SK-N-SH treated with all-trans-retinoic acid at 6 μM for 48 hours (cell line): ENCODE measurements at regions not wholly inside any gene's neighbourhood (a gene's known extent, or its start where the extent isn't known, plus 50 kb on each side); places are given as distances from the start of the nearest gene placed in this dataset.

Experiments
- ATAC-seq: fragments of 200-7000 bp; cut with Tn5 transposase; 3 replicates; pipeline ENCODE4 v1.9.1; 2020; ENCODE audit warnings: mild to moderate bottlenecking, moderate library complexity
- ARNTL ChIP-seq: fragments of 450-650 bp; formaldehyde crosslinking; IDR thresholded peaks from 2 replicates; pipeline ENCODE4 v1.5.0; 2020; ENCODE audit warnings: low read depth, mild to moderate bottlenecking, moderate library complexity, borderline replicate concordance
- CREB5 ChIP-seq: fragments of 250-450 bp; sonication (Bioruptor Pico); IDR thresholded peaks from 2 replicates; pipeline ENCODE4 v1.5.1; 2020; ENCODE audit warnings: low read depth, mild to moderate bottlenecking, moderate library complexity
- CSRNP3 ChIP-seq: fragments of 250-450 bp; sonication (Bioruptor Pico); IDR thresholded peaks from 2 replicates; pipeline ENCODE4 v1.5.1; 2021; ENCODE audit warnings: mild to moderate bottlenecking, moderate library complexity
- ESRRG ChIP-seq: fragments of 250-450 bp; sonication (Bioruptor Pico); IDR thresholded peaks from 2 replicates; pipeline ENCODE4 v1.6.1; 2021; ENCODE audit warnings: mild to moderate bottlenecking
- GLIS3 ChIP-seq: fragments of 250-450 bp; sonication (Bioruptor Pico); IDR thresholded peaks from 2 replicates; pipeline ENCODE4 v1.5.0; 2020; ENCODE audit warnings: mild to moderate bottlenecking, moderate library complexity
- ISL1 ChIP-seq: fragments of 250-450 bp; sonication (Bioruptor Pico); IDR thresholded peaks from 2 replicates; pipeline ENCODE4 v2.1.2; 2022; ENCODE audit warnings: mild to moderate bottlenecking, moderate library complexity
- OSR1 ChIP-seq: fragments of 250-450 bp; sonication (Bioruptor Pico); IDR thresholded peaks from 2 replicates; pipeline ENCODE4 v1.8.0; 2022; ENCODE audit warnings: moderate library complexity, mild to moderate bottlenecking, inconsistent platforms
- PATZ1 ChIP-seq: fragments of 250-450 bp; sonication (Bioruptor Pico); IDR thresholded peaks from 2 replicates; pipeline ENCODE4 v1.8.0; 2020; ENCODE audit warnings: mild to moderate bottlenecking, moderate library complexity, borderline replicate concordance
- POU6F1 ChIP-seq: fragments of 250-450 bp; sonication (Bioruptor Pico); IDR thresholded peaks from 2 replicates; pipeline ENCODE4 v1.8.0; 2021; ENCODE audit warnings: low read depth, mild to moderate bottlenecking, moderate library complexity, borderline replicate concordance
- PPARA ChIP-seq: fragments of 250-450 bp; sonication (Bioruptor Pico); IDR thresholded peaks from 2 replicates; pipeline ENCODE4 v1.5.0; 2020; ENCODE audit warnings: mild to moderate bottlenecking, borderline replicate concordance
- RARB ChIP-seq: fragments of 250-450 bp; sonication (Bioruptor Pico); IDR thresholded peaks from 2 replicates; pipeline ENCODE4 v1.8.0; 2021; ENCODE audit warnings: mild to moderate bottlenecking, moderate library complexity
- SNAI2 ChIP-seq: fragments of 250-450 bp; sonication (Bioruptor Pico); IDR thresholded peaks from 2 replicates; pipeline ENCODE4 v1.5.0; 2020; ENCODE audit warnings: mild to moderate bottlenecking, moderate library complexity
- TCF4 ChIP-seq: fragments of 250-450 bp; sonication (Bioruptor Pico); IDR thresholded peaks from 2 replicates; pipeline ENCODE4 v1.8.0; 2021; ENCODE audit warnings: mild to moderate bottlenecking, moderate library complexity, borderline replicate concordance
- TOX ChIP-seq: fragments of 250-450 bp; sonication (Bioruptor Pico); IDR thresholded peaks from 2 replicates; pipeline ENCODE4 v1.8.0; 2021; ENCODE audit warnings: mild to moderate bottlenecking, moderate library complexity, borderline replicate concordance
- TSHZ2 ChIP-seq: fragments of 250-450 bp; sonication (Bioruptor Pico); IDR thresholded peaks from 2 replicates; pipeline ENCODE4 v1.5.0; 2020; ENCODE audit warnings: mild to moderate bottlenecking, moderate library complexity
- ZC3H10 ChIP-seq: fragments of 250-450 bp; sonication (Bioruptor Pico); IDR thresholded peaks from 2 replicates; pipeline ENCODE4 v1.5.1; 2021; ENCODE audit warnings: mild to moderate bottlenecking, moderate library complexity
- ZFP3 ChIP-seq: fragments of 250-450 bp; sonication (Bioruptor Pico); IDR thresholded peaks from 2 replicates; pipeline ENCODE4 v1.5.0; 2020; ENCODE audit warnings: mild to moderate bottlenecking, moderate library complexity
- ZNF565 ChIP-seq: fragments of 450-650 bp; formaldehyde crosslinking; conservative IDR thresholded peaks from 2 replicates; pipeline ENCODE4 v1.5.0; 2020; ENCODE audit warnings: low read depth, mild to moderate bottlenecking, moderate library complexity
- ZNF70 ChIP-seq: fragments of 450-650 bp; formaldehyde crosslinking; IDR thresholded peaks from 2 replicates; pipeline ENCODE4 v1.5.0; 2020; ENCODE audit warnings: mild to moderate bottlenecking, moderate library complexity
- ZNF8 ChIP-seq: fragments of 450-650 bp; formaldehyde crosslinking; IDR thresholded peaks from 2 replicates; pipeline ENCODE4 v1.5.0; 2020; ENCODE audit warnings: mild to moderate bottlenecking, moderate library complexity

GRCh38 chrX:13902406-13902805 lies 85.5 kb upstream of the GPM6B start:
- TF ChIP-seq TCF4 (CRISPR knock-in tag) (no peak), CSRNP3 (CRISPR knock-in tag) (no peak), PATZ1 (CRISPR knock-in tag) (no peak), PPARA (CRISPR knock-in tag) (no peak), CREB5 (CRISPR knock-in tag) (no peak), ZC3H10 (CRISPR knock-in tag) (no peak), ZNF70 (CRISPR knock-in tag) (no peak), ESRRG (CRISPR knock-in tag) (no peak), ZNF8 (no peak), OSR1 (no peak), ZFP3 (CRISPR knock-in tag) (no peak), ISL1 (CRISPR knock-in tag) (no peak), GLIS3 (no peak), POU6F1 (CRISPR knock-in tag) (no peak), ARNTL (CRISPR knock-in tag) (no peak), RARB (CRISPR knock-in tag) (no peak), TOX (CRISPR knock-in tag) (no peak)
- no peak for ATAC-seq

- ATAC-seq, result no peak
- TF ChIP-seq ZNF70 (CRISPR knock-in tag) (no peak), ZNF565 (CRISPR knock-in tag) (no peak), SNAI2 (CRISPR knock-in tag) (no peak), TOX (CRISPR knock-in tag) (no peak), TSHZ2 (no peak), ZNF8 (no peak), OSR1 (no peak), ARNTL (CRISPR knock-in tag) (no peak), TCF4 (CRISPR knock-in tag) (no peak)
Measured at GRCh38 chrX:13901354-13901753, 84.5 kb upstream of the GPM6B start.

GRCh38 chrX:13900351-13900750 lies 83.5 kb upstream of the GPM6B start:
- ATAC-seq, result no peak
- TF ChIP-seq TSHZ2, result no peak
- TF ChIP-seq SNAI2 (CRISPR knock-in tag), result no peak
- TF ChIP-seq RARB (CRISPR knock-in tag), result no peak
- no peak for TF ChIP-seq PPARA (CRISPR knock-in tag)
- no peak for TF ChIP-seq ZC3H10 (CRISPR knock-in tag)
- no peak for TF ChIP-seq ESRRG (CRISPR knock-in tag)
- no peak for TF ChIP-seq POU6F1 (CRISPR knock-in tag)
- TF ChIP-seq ISL1 (CRISPR knock-in tag), result no peak
